ENCODE measurements at regions not wholly inside any gene's neighbourhood (a gene's known extent, or its start where the extent isn't known, plus 50 kb on each side); places are given as distances from the start of the nearest gene placed in this dataset.

GRCh38 chr13:89857502-89857901, 1490.0 kb upstream of the MIR17HG start:
- no peaks in the 10 kb centered on the region for H3K4me1 Mint-ChIP-seq
- H3K9me3 Mint-ChIP-seq, result peaks cover 4 to 7% (median 5%) of the 10 kb centered on the region in 3 donors
- H3K27ac Mint-ChIP-seq, result no peak overlapping the region
- H3K36me3 Mint-ChIP-seq, result no peaks in the 10 kb centered on the region
- H3K4me3 Mint-ChIP-seq, result no peak overlapping the region
- H3K27me3 Mint-ChIP-seq, result no peaks in the 10 kb centered on the region

GRCh38 chr13:89862011-89862690, 1485.3 kb upstream of the MIR17HG start:
- Mint-ChIP-seq H3K4me3 (no peak overlapping the region), H3K4me1 (no peaks in the 10 kb centered on the region), H3K36me3 (peaks cover under 1% of the 10 kb centered on the region), H3K27ac (no peak overlapping the region), H3K9me3 (peaks cover 4 to 8% (median 5%) of the 10 kb centered on the region in 3 donors), H3K27me3 (no peaks in the 10 kb centered on the region)

GRCh38 chr13:89862691-89863036, 1484.8 kb upstream of the MIR17HG start:
- H3K9me3 Mint-ChIP-seq, result peaks cover 4 to 14% (median 10%) of the 10 kb centered on the region in 3 donors
- no peaks in the 10 kb centered on the region for H3K27me3 Mint-ChIP-seq
- H3K4me1 Mint-ChIP-seq, result no peaks in the 10 kb centered on the region
- no peak overlapping the region for H3K4me3 Mint-ChIP-seq
- no peak overlapping the region for H3K27ac Mint-ChIP-seq
- peaks cover 2% of the 10 kb centered on the region for H3K36me3 Mint-ChIP-seq

DNA sequence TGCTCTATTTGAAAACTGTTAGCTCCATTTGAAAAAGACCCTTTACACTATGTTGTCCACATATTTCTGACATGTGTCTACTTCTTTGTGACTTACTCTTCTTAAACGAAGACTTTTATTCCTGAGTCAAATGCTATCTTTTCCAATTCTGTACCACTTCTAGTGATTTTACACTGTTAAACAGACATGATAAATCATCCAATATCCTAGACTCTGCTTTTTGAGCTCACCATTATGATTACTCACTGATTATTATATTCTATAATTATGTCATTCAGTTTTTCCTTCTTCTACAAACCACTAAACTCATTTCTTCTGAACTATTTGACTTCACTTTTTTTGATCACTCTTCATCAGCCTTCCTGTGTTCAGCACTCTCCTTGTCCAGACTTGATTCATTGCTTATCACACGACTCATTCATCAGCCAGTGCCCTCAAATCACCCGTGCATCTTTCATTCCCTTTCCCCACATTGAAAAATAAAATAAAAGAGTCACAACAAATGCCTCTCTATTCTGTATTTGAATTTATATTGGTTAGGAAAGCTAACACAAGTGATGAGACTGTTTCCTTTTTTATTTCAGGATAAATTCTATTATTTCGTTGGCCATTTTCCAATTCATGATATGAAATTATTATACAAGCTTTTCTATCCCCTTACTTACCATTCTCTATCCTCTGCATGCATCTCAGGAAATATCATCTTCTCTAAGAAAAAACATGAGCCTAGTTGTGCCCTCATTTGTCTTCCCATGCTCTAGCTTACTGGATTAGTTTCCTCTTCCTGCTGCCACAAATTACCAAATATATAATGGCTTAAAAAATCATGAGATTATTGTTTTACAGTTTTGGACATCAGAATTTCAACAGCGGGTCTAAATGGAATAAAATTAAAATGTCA, 1482.1 kb upstream of the MIR17HG start:
- Mint-ChIP-seq H3K4me3 (no peak overlapping the region), H3K4me1 (no peaks in the 10 kb centered on the region), H3K27ac (no peak overlapping the region), H3K9me3 (peaks cover 4 to 17% (median 16%) of the 10 kb centered on the region in 3 donors), H3K36me3 (peaks cover 2% of the 10 kb centered on the region), H3K27me3 (no peaks in the 10 kb centered on the region)

DNA sequence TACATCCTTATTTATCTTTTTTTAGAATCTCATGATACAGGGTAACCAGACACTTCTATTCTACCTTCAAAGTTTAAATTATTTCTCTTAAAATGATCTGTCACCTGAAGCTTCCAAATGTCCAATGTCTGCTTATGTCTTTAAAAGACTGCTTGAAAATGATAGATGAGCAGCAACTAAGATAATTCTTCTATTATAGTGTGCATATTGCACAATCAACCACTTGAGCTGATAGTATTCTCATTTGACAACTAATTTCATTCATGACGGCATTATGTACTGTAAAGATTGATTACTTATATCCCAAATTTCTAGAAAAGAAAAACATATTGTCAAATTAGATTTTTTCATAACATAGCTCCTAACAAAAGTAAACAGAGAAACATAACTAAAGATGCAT, 1478.2 kb upstream of the MIR17HG start:
- Mint-ChIP-seq H3K4me1 (no peaks in the 10 kb centered on the region), H3K4me3 (no peak overlapping the region), H3K36me3 (peaks cover 2% of the 10 kb centered on the region), H3K9me3 (peaks cover 0 to 17% (median 11%) of the 10 kb centered on the region in 3 donors), H3K27ac (no peak overlapping the region), H3K27me3 (no peaks in the 10 kb centered on the region)

DNA sequence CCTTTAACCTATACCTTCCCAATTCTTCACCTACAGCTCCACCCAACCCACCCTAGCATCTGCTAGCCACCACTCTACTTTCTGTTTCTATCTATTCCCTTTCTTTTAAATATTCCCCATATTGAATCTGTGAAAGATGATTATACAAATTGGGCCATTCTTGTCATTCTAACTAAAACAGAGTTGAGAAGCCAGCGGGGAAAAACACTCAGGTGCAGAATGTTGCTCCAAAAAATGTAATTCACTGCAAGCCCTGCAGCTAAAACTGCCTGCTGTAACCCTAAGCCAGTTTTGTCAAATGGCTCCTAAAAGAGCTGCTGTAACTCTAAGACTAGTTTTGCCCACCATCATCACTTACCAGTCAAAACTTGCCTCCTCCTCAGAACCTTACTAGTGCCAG, 1468.6 kb upstream of the MIR17HG start:
- Mint-ChIP-seq H3K4me1 (no peaks in the 10 kb centered on the region), H3K27ac (no peak overlapping the region), H3K27me3 (no peaks in the 10 kb centered on the region), H3K9me3 (peaks cover 0 to 5% (median 0%) of the 10 kb centered on the region in 3 donors), H3K36me3 (no peaks in the 10 kb centered on the region), H3K4me3 (no peak overlapping the region)

DNA sequence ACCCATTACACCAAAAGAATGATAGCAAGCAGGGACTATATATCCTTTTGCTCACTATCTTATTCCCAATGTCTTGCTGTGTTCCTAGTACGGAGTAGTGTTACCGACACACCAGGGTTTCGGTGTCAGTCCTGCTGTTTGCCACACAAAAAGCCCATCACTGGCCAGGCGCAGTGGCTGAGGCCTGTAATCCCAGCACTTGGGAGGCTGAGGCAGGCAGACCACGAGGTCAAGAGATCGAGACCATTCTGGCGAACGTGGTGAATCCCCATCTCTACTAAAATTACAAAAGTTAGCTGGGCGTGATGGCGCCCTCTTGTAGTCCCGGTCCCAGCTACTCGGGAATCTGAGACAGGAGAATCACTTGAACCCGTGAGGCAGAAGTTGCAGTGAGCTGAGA, 1467.3 kb upstream of the MIR17HG start:
- H3K4me1 Mint-ChIP-seq, result no peaks in the 10 kb centered on the region
- H3K4me3 Mint-ChIP-seq, result peak overlapping the region in 1 of 4 donors; percentile 3
- H3K36me3 Mint-ChIP-seq, result no peaks in the 10 kb centered on the region
- no peaks in the 10 kb centered on the region for H3K27me3 Mint-ChIP-seq
- no peak overlapping the region for H3K27ac Mint-ChIP-seq
- H3K9me3 Mint-ChIP-seq, result peaks cover 0 to 14% (median 2%) of the 10 kb centered on the region in 3 donors

DNA sequence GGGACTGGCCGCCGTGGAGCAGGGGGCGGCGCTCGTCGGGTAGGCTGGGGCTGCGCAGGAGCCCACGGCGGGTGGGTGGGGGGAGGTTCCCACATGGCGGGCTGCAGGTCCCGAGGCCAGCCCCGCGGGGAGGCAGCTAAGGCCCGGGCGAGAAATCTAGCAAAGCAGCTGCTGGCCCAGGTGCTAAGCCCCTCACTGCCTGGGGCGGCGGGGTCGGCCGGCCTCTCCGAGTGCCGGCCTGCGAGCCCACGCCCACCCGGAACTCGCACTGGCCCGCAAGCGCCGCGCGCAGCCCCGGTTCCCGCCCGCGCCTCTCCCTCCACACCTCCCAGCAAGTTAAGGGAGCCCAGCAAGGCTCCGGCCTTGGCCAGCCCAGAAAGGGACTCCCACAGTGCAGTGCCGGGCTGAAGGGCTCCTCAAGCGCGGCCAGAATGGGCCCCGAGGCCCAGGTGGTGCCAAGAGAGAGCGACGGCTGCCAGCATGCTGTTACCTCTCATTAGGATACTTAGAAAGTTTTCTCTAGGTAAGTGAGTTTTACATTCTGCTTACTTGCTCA, 1463.5 kb upstream of the MIR17HG start:
- Mint-ChIP-seq H3K4me3 (no peak overlapping the region), H3K4me1 (no peaks in the 10 kb centered on the region), H3K27ac (no peak overlapping the region), H3K27me3 (no peaks in the 10 kb centered on the region), H3K36me3 (no peaks in the 10 kb centered on the region), H3K9me3 (peaks cover 1 to 14% (median 4%) of the 10 kb centered on the region in 3 donors)

- Mint-ChIP-seq H3K4me3 (no peak overlapping the region), H3K9me3 (peaks cover 3 to 8% (median 5%) of the 10 kb centered on the region in 3 donors), H3K27me3 (no peaks in the 10 kb centered on the region), H3K4me1 (no peaks in the 10 kb centered on the region), H3K27ac (no peak overlapping the region), H3K36me3 (no peaks in the 10 kb centered on the region)
Observed at GRCh38 chr13:89890806-89891205, 1456.7 kb upstream of the MIR17HG start.

DNA sequence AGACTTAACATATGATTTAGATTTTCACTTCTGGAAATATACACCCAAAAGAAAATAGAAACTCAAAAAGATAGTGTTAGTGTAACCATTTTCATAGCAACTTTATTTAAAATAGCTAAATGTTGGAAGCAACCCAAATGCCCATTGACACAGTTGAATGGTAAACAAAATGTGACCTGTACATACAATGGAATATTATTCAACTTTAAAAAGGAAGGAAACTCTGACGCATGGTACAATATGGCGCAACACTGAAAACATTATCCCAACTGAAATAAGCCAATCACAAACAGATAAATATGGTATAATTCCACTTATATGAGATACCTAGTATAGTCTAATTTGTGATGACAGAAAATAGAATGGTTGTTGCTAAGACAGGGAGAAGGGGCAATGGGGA, 1456.1 kb upstream of the MIR17HG start:
- no peak overlapping the region for H3K27ac Mint-ChIP-seq
- no peaks in the 10 kb centered on the region for H3K4me1 Mint-ChIP-seq
- H3K27me3 Mint-ChIP-seq, result no peaks in the 10 kb centered on the region
- H3K9me3 Mint-ChIP-seq, result peaks cover 5 to 8% (median 7%) of the 10 kb centered on the region in 3 donors
- no peak overlapping the region for H3K4me3 Mint-ChIP-seq
- no peaks in the 10 kb centered on the region for H3K36me3 Mint-ChIP-seq

DNA sequence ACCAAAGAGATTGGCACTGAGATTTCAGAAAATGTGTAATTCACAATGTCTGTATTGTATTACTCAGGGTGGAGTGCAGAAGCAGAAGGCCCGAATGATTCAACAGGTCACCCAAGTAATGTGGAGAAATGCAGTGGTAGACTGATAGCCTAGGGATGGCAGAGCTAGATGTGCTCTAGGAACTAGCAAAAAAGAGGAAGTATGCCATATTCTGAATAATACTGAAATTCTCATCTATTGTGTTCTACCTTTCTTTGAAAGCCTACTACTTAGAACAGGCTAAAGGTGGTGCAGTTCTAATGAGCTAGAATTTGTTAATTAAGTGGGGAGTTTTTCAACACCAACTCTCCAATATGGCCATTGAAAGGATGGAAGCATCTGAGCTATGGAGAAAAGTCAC, 1449.8 kb upstream of the MIR17HG start:
- H3K9me3 Mint-ChIP-seq, result peaks cover 0 to 6% (median 3%) of the 10 kb centered on the region in 3 donors
- no peak overlapping the region for H3K4me3 Mint-ChIP-seq
- no peaks in the 10 kb centered on the region for H3K36me3 Mint-ChIP-seq

DNA sequence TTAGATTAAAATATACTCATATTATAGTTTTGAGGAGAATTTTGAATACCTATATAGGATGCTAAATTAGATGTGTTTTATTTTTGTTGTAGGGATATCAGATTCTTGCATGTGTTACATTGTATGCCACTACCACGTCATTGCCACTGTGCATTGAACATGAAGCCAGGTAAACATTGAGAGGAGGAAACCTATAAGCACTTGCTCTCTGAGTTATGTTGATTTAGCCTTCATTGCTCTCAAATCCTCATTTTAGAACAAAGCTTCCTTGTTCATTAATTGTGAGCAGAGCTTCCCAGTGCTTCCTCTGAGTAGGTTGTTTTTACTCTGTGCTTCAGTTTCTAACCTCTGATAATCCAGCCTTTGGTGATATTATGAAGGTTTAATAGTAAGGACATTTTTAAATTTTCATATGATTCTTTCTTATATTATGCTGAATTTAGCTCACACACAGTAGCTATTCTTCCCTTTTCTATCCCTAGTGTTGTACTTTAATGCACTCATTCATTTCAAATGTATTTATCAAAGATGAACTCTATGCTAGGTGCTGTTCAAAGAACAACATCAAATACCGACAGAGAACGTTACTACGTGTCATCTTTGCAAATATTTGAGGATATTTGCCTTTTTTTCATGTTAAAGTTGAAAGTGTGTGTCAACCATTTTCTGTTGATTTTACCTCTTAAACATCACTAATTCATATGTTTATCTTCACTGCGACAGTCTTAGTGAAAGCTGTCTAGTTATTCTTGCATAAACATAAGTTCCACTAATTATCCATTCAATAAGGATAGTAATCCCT, 1448.0 kb upstream of the MIR17HG start:
- no peak overlapping the region for H3K4me3 Mint-ChIP-seq
- no peaks in the 10 kb centered on the region for H3K36me3 Mint-ChIP-seq
- H3K9me3 Mint-ChIP-seq, result peaks cover 0 to 6% (median 3%) of the 10 kb centered on the region in 3 donors
- no peak overlapping the region for H3K27ac Mint-ChIP-seq
- no peaks in the 10 kb centered on the region for H3K27me3 Mint-ChIP-seq
- no peaks in the 10 kb centered on the region for H3K4me1 Mint-ChIP-seq

More for the DNA sequence above, 1449.8 kb upstream of the MIR17HG start:
- Mint-ChIP-seq H3K27me3 (no peaks in the 10 kb centered on the region), H3K27ac (no peak overlapping the region), H3K4me1 (no peaks in the 10 kb centered on the region)

GRCh38 chr13:89900104-89900765, 1447.3 kb upstream of the MIR17HG start:
- no peaks in the 10 kb centered on the region for H3K27me3 Mint-ChIP-seq
- H3K9me3 Mint-ChIP-seq, result peaks cover 0 to 6% (median 3%) of the 10 kb centered on the region in 3 donors
- H3K4me3 Mint-ChIP-seq, result no peak overlapping the region
- no peaks in the 10 kb centered on the region for H3K4me1 Mint-ChIP-seq
- no peaks in the 10 kb centered on the region for H3K36me3 Mint-ChIP-seq
- H3K27ac Mint-ChIP-seq, result peak overlapping the region in 1 of 3 donors; percentile 16

- no peaks in the 10 kb centered on the region for H3K36me3 Mint-ChIP-seq
- H3K4me1 Mint-ChIP-seq, result no peaks in the 10 kb centered on the region
- H3K27me3 Mint-ChIP-seq, result no peaks in the 10 kb centered on the region
- no peak overlapping the region for H3K4me3 Mint-ChIP-seq
- no peak overlapping the region for H3K27ac Mint-ChIP-seq
- H3K9me3 Mint-ChIP-seq, result peaks cover 0 to 2% (median under 1%) of the 10 kb centered on the region in 3 donors
Observed at GRCh38 chr13:89902223-89902622, 1445.3 kb upstream of the MIR17HG start.
